HCT116 (cell line): ENCODE measurements at regions not wholly inside any gene's neighbourhood (a gene's known extent, or its start where the extent isn't known, plus 50 kb on each side); places are given as distances from the start of the nearest gene placed in this dataset.

Experiments
- ATAC-seq: fragments of 200-7000 bp; cut with Tn5 transposase; 2 replicates; pipeline ENCODE4 v1.9.1; 2020; ENCODE audit warnings: mild to moderate bottlenecking, moderate library complexity
- BruUV-seq: library from RNA; stranded (reverse); fragments of 400-500 nt; replicated peaks from 2 replicates; lab custom pipeline; 2021; lab: Mats Ljungman, UMichigan
- CTCF ChIA-PET: fragments of 300-600 bp; sonication (Branson Sonifier 250); formaldehyde crosslinking; loops from one replicate; lab custom pipeline; 2021; ENCODE audit warnings: antibody characterized with exemption; lab: Charles Lee
- POLR2A ChIA-PET: fragments of 300-600, 350-600 bp; sonication (Branson Sonifier 250); formaldehyde crosslinking; loops from one replicate; lab custom pipeline; 2021; ENCODE audit warnings: antibody characterized with exemption; lab: Charles Lee
- RAD21 ChIA-PET, 2 experiments: fragments of 300-600 bp; sonication (Branson Sonifier 250); formaldehyde crosslinking; loops; one replicate each; lab custom pipeline; 2023; ENCODE audit warnings: low total read pairs in 2 of 2; ENCODE audit not compliant: uncharacterized antibody in 2 of 2, unreplicated experiment in 2 of 2, low non-redundant PET in 1 of 2; lab: Charles Lee
- DNase-seq: peaks from one replicate; pipeline ENCODE4 v3.0.0-alpha.2; 2010; ENCODE audit warnings: low read depth, low spot score
- H2AFZ ChIP-seq: fragments of 200-600 bp; shearing (Covaris generic), sonication (generic); 2 replicates; pipeline ENCODE4 v1.6.1; 2017; ENCODE audit warnings: low read depth, mixed run types, mixed read lengths, antibody characterized with exemption, low read length; ENCODE audit not compliant: poor library complexity, severe bottlenecking
- H3K27ac ChIP-seq: 2 replicates; pipeline ENCODE4 v1.5.1; 2012; ENCODE audit warnings: low read depth, low read length
- H3K27me3 ChIP-seq: fragments of 200-600 bp; sonication (generic); 2 replicates; pipeline ENCODE4 v1.6.1; 2016; ENCODE audit warnings: mixed run types, low read length, mixed read lengths; ENCODE audit not compliant: insufficient read depth
- H3K36me3 ChIP-seq, 2 experiments: fragments of 200-500 bp in 1 of 2; fragments of 200-600 bp in 1 of 2; sonication (Bioruptor generic) in 1 of 2; sonication (generic) in 1 of 2; 2 replicates each; pipeline versions ENCODE4 v1.5.1 to v1.6.1; 2014 to 2016; ENCODE audit warnings: low read length in 2 of 2, inconsistent platforms in 1 of 2, mixed read lengths in 1 of 2, mixed run types in 1 of 2; ENCODE audit not compliant: insufficient read depth in 2 of 2, control insufficient read depth in 1 of 2
- H3K4me1 ChIP-seq, 2 experiments: fragments of 200-600 bp in 1 of 2; sonication (generic) in 1 of 2; 2 replicates each; pipeline versions ENCODE4 v1.5.1 to v1.6.1; 2012 to 2017; ENCODE audit warnings: low read length in 2 of 2, inconsistent platforms in 1 of 2, mild to moderate bottlenecking in 1 of 2, mixed read lengths in 1 of 2, mixed run types in 1 of 2, moderate library complexity in 1 of 2; ENCODE audit not compliant: insufficient read depth in 2 of 2, control insufficient read depth in 1 of 2
- H3K4me2 ChIP-seq: fragments of 200-600 bp; sonication (generic); 2 replicates; pipeline ENCODE4 v1.6.1; 2017; ENCODE audit warnings: mixed run types, low read length, mixed read lengths
- H3K4me3 ChIP-seq, 2 experiments: fragments of 200-600 bp in 1 of 2; sonication (generic) in 1 of 2; replicated peaks in 1 of 2; 2 replicates each; pipeline ENCODE4 v1.5.1; 2011 to 2016; ENCODE audit warnings: low read length in 2 of 2, control low read depth in 1 of 2, low read depth in 1 of 2, mild to moderate bottlenecking in 1 of 2, mixed read lengths in 1 of 2, mixed run types in 1 of 2
- H3K79me2 ChIP-seq: fragments of 200-600 bp; sonication (generic); 2 replicates; pipeline ENCODE4 v1.6.1; 2017; ENCODE audit warnings: mild to moderate bottlenecking, mixed run types, low read length, moderate library complexity, mixed read lengths; ENCODE audit not compliant: insufficient read depth
- H3K9ac ChIP-seq: fragments of 200-600 bp; sonication (generic); 2 replicates; pipeline ENCODE4 v1.6.1; 2016; ENCODE audit warnings: low read length, mixed read lengths
- H3K9me2 ChIP-seq: fragments of 200-600 bp; sonication (generic), shearing (Covaris generic); 2 replicates; pipeline ENCODE4 v1.6.1; 2017; ENCODE audit warnings: mixed run types, mild to moderate bottlenecking, moderate library complexity; ENCODE audit not compliant: insufficient read depth
- H3K9me3 ChIP-seq, 2 experiments: fragments of 200-500 bp in 1 of 2; fragments of 200-600 bp in 1 of 2; sonication (Bioruptor generic) in 1 of 2; sonication (generic) in 1 of 2; 2 replicates each; pipeline ENCODE4 v1.6.1; 2014 to 2017; ENCODE audit warnings: low read length in 2 of 2, mixed read lengths in 2 of 2, inconsistent platforms in 1 of 2, low read depth in 1 of 2, mild to moderate bottlenecking in 1 of 2, mixed run types in 1 of 2, moderate library complexity in 1 of 2; ENCODE audit not compliant: control insufficient read depth in 1 of 2, insufficient read depth in 1 of 2
- H4K20me1 ChIP-seq: fragments of 200-600 bp; sonication (generic), shearing (Covaris generic); 2 replicates; pipeline ENCODE4 v1.6.1; 2017; ENCODE audit warnings: mixed run types, mild to moderate bottlenecking, moderate library complexity; ENCODE audit not compliant: insufficient read depth
- CBX3 ChIP-seq: IDR thresholded peaks from 2 replicates; pipeline ENCODE4 v1.6.1; 2012; ENCODE audit warnings: low read depth
- CEBPB ChIP-seq: IDR thresholded peaks from 2 replicates; pipeline ENCODE4 v1.6.1; 2012; ENCODE audit warnings: low read depth
- ELF1 ChIP-seq: IDR thresholded peaks from 2 replicates; pipeline ENCODE4 v1.6.1; 2012; ENCODE audit warnings: low read depth, borderline replicate concordance
- EZH2 ChIP-seq: fragments of 200-600 bp; sonication (generic); IDR thresholded peaks from 2 replicates; pipeline ENCODE4 v1.6.1; 2017; ENCODE audit warnings: antibody characterized with exemption, mixed run types
- EZH2phosphoT487 ChIP-seq: fragments of 200-600 bp; IDR thresholded peaks from 2 replicates; pipeline ENCODE4 v1.6.1; 2018; ENCODE audit warnings: antibody characterized with exemption, borderline replicate concordance
- POLR2A ChIP-seq: IDR thresholded peaks from 2 replicates; pipeline ENCODE4 v1.7.0; 2011; ENCODE audit warnings: borderline replicate concordance; ENCODE audit not compliant: insufficient read depth, insufficient read length; ENCODE audit errors: extremely low read depth
- RAD21 ChIP-seq: IDR thresholded peaks from 2 replicates; pipeline ENCODE4 v1.6.1; 2012; ENCODE audit warnings: low read depth, mild to moderate bottlenecking
- SIN3A ChIP-seq: IDR thresholded peaks from 2 replicates; pipeline ENCODE4 v1.6.1; 2012; ENCODE audit warnings: low read depth
- SP1 ChIP-seq: IDR thresholded peaks from 2 replicates; pipeline ENCODE4 v1.6.1; 2012; ENCODE audit warnings: low read depth
- SRF ChIP-seq: IDR thresholded peaks from 2 replicates; pipeline ENCODE4 v1.6.1; 2012; ENCODE audit warnings: low read depth
- TCF7L2 ChIP-seq: IDR thresholded peaks from 2 replicates; pipeline ENCODE4 v1.7.0; 2011; ENCODE audit warnings: borderline replicate concordance, inconsistent platforms; ENCODE audit not compliant: insufficient read depth, insufficient read length; ENCODE audit errors: extremely low read depth
- ZFX ChIP-seq: fragments of 450-650 bp; IDR thresholded peaks from 2 replicates; pipeline ENCODE4 v1.6.1; 2017
- intact Hi-C: fragments of 100-400 bp; cut with micrococcal nuclease; formaldehyde crosslinking; loops from 2 replicates; pipeline ENCODE4 v1.10.0; 2022
- TF ChIP-seq, protein P1 (sequence below), 3 experiments: fragments of 200-600 bp in 1 of 3; sonication (generic) in 1 of 3; IDR thresholded peaks in 2 of 3; conservative IDR thresholded peaks in 1 of 3; 2 replicates each; pipeline ENCODE4 v1.5.1; 2012 to 2017; ENCODE audit warnings: low read depth in 2 of 3, low read length in 2 of 3, antibody characterized with exemption in 1 of 3, borderline replicate concordance in 1 of 3, control low read depth in 1 of 3, mild to moderate bottlenecking in 1 of 3, mixed read lengths in 1 of 3, mixed run types in 1 of 3, moderate library complexity in 1 of 3; ENCODE audit not compliant: insufficient read depth in 1 of 3
- TF ChIP-seq, protein P2 (sequence below): IDR thresholded peaks from 2 replicates; pipeline ENCODE4 v1.6.1; 2011; ENCODE audit warnings: mild to moderate bottlenecking, low read length, moderate library complexity; ENCODE audit not compliant: insufficient replicate concordance; ENCODE audit errors: extremely low read depth
- TF ChIP-seq, protein P3 (sequence below): IDR thresholded peaks from 2 replicates; pipeline ENCODE4 v1.6.1; 2012
- TF ChIP-seq, protein P4 (sequence below): IDR thresholded peaks from 2 replicates; pipeline ENCODE4 v1.6.1; 2012; ENCODE audit warnings: low read depth
- TF ChIP-seq, protein P5 (sequence below): IDR thresholded peaks from 2 replicates; pipeline ENCODE4 v1.6.1; 2012

DNA sequence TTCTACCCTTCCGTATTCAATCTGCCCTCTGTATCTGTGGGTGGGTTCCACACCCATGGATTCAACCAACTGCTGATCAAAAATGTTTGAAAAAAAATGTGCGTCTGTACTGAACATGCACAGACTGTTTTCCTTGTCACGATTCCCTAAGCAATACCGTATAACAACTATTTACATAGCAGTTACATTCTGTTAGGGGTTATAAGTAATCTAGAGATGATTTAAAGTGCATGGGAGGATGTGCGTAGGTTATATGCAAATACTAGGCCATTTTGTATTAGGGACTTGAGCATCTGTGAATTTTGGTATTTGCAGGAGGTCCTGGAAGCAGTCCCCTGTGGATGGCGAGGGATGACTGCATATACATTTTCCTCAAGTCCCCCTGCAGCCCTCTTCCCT lies 486.9 kb downstream of the PREX1 start (continued):
- TF ChIP-seq, protein P1, sequence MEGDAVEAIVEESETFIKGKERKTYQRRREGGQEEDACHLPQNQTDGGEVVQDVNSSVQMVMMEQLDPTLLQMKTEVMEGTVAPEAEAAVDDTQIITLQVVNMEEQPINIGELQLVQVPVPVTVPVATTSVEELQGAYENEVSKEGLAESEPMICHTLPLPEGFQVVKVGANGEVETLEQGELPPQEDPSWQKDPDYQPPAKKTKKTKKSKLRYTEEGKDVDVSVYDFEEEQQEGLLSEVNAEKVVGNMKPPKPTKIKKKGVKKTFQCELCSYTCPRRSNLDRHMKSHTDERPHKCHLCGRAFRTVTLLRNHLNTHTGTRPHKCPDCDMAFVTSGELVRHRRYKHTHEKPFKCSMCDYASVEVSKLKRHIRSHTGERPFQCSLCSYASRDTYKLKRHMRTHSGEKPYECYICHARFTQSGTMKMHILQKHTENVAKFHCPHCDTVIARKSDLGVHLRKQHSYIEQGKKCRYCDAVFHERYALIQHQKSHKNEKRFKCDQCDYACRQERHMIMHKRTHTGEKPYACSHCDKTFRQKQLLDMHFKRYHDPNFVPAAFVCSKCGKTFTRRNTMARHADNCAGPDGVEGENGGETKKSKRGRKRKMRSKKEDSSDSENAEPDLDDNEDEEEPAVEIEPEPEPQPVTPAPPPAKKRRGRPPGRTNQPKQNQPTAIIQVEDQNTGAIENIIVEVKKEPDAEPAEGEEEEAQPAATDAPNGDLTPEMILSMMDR (IDR thresholded peaks at IDR 0.05 in 2 of 3, conservative IDR thresholded peaks at IDR 0.05 in 1 of 3; ENCODE audit: borderline replicate concordance in 1 of 3, insufficient read depth in 1 of 3, low read depth in 2 of 3, low read length in 2 of 3): no peak
- TF ChIP-seq SIN3A: no peak
- no peak for TF ChIP-seq TCF7L2
- TF ChIP-seq, protein P2, sequence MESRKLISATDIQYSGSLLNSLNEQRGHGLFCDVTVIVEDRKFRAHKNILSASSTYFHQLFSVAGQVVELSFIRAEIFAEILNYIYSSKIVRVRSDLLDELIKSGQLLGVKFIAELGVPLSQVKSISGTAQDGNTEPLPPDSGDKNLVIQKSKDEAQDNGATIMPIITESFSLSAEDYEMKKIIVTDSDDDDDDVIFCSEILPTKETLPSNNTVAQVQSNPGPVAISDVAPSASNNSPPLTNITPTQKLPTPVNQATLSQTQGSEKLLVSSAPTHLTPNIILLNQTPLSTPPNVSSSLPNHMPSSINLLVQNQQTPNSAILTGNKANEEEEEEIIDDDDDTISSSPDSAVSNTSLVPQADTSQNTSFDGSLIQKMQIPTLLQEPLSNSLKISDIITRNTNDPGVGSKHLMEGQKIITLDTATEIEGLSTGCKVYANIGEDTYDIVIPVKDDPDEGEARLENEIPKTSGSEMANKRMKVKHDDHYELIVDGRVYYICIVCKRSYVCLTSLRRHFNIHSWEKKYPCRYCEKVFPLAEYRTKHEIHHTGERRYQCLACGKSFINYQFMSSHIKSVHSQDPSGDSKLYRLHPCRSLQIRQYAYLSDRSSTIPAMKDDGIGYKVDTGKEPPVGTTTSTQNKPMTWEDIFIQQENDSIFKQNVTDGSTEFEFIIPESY: no peak
- no peak for TF ChIP-seq POLR2A

DNA sequence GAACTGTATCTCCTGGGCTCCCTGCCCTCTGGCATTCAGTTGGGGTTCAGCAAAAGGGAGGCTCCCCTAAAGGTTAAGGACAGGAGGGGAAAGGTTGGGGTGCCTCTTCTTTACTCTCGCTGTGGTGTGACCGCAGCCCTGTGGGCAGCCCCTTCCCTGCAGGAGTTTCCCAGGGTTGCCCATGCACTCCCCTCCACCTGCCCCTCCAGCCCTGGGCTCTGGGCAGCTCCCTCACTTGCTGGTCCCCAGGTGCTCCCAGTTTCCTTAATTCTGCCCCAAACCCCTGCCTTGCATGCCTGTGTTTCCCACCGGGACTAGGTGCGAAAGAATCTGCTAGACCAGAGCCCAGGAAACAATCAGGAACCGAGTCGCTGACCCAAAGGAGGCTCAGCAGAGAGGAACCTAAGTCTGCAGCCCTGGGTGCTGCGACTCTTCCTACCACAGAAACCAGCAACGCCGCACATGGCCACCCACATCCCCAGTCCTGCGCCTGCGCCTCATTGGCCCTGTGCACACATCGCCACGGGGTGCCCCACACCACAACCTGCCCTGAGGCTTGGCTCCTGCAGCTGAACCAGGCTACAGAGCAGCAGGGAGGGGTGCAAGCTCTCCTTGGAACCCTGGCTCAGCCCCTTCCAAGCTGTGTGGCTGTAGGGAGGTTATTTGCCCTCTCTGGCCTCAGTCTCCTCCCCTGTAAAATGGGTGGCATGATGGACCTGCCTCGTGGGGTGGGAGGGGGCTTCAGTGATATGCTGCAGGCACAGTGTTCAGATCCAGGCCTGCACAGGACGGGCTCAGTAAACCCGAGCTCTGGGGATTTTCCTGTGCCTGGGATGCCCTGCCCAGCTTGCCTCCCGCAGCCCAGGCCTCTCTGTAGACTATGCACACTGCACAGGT lies 487.6 kb downstream of the PREX1 start:
- RAD21 ChIA-PET: no interaction called here
- no peak for DNase-seq
- Histone ChIP-seq H3K9me2 (no peaks in the 10 kb centered on the region), H3K36me3 (no peaks in the 10 kb centered on the region), H3K4me1 (peaks cover 4 to 8% of the 10 kb centered on the region in 2 experiments; a peak in 3 of 4 replicates), H3K27ac (no peak overlapping the region), H3K9me3 (no peaks in the 10 kb centered on the region), H3K9ac (no peak overlapping the region), H2AFZ (no peak overlapping the region), H3K79me2 (no peaks in the 10 kb centered on the region), H3K4me2 (no peak overlapping the region), H3K27me3 (peaks cover 45% of the 10 kb centered on the region), H3K4me3 (no peak overlapping the region), H4K20me1 (no peaks in the 10 kb centered on the region)
- intact Hi-C loops: no loop called here
- CTCF ChIA-PET: no interaction called here
- no peak for ATAC-seq
- no TSS peak for BruUV-seq
- POLR2A ChIA-PET: no interaction called here
- no peak for TF ChIP-seq EZH2
- TF ChIP-seq, protein P3, sequence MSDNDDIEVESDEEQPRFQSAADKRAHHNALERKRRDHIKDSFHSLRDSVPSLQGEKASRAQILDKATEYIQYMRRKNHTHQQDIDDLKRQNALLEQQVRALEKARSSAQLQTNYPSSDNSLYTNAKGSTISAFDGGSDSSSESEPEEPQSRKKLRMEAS: no peak
- TF ChIP-seq RAD21: no peak
- TF ChIP-seq SRF: no peak
- no peak for TF ChIP-seq CBX3
- no peak for TF ChIP-seq ELF1
- TF ChIP-seq, protein P4, sequence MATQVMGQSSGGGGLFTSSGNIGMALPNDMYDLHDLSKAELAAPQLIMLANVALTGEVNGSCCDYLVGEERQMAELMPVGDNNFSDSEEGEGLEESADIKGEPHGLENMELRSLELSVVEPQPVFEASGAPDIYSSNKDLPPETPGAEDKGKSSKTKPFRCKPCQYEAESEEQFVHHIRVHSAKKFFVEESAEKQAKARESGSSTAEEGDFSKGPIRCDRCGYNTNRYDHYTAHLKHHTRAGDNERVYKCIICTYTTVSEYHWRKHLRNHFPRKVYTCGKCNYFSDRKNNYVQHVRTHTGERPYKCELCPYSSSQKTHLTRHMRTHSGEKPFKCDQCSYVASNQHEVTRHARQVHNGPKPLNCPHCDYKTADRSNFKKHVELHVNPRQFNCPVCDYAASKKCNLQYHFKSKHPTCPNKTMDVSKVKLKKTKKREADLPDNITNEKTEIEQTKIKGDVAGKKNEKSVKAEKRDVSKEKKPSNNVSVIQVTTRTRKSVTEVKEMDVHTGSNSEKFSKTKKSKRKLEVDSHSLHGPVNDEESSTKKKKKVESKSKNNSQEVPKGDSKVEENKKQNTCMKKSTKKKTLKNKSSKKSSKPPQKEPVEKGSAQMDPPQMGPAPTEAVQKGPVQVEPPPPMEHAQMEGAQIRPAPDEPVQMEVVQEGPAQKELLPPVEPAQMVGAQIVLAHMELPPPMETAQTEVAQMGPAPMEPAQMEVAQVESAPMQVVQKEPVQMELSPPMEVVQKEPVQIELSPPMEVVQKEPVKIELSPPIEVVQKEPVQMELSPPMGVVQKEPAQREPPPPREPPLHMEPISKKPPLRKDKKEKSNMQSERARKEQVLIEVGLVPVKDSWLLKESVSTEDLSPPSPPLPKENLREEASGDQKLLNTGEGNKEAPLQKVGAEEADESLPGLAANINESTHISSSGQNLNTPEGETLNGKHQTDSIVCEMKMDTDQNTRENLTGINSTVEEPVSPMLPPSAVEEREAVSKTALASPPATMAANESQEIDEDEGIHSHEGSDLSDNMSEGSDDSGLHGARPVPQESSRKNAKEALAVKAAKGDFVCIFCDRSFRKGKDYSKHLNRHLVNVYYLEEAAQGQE: no peak
- no peak for TF ChIP-seq ZFX
- no peak for TF ChIP-seq EZH2phosphoT487
- TF ChIP-seq CEBPB: no peak
- TF ChIP-seq, protein P5, sequence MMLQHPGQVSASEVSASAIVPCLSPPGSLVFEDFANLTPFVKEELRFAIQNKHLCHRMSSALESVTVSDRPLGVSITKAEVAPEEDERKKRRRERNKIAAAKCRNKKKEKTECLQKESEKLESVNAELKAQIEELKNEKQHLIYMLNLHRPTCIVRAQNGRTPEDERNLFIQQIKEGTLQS: no peak
- no peak for TF ChIP-seq SP1
- no peak for TF ChIP-seq POLR2A
